MM.1S (cell line): ENCODE measurements at regions not wholly inside any gene's neighbourhood (a gene's known extent, or its start where the extent isn't known, plus 50 kb on each side); places are given as distances from the start of the nearest gene placed in this dataset.

Source experiments
- DNase-seq: peaks from one replicate; pipeline ENCODE4 v3.0.0-alpha.2; 2015
- H2AFZ ChIP-seq: fragments of 300-600 bp; sonication (generic); 2 replicates; pipeline ENCODE4 v1.6.0; 2016; ENCODE audit warnings: antibody characterized with exemption, low read length
- H3F3A ChIP-seq: fragments of 300-600 bp; sonication (generic); 2 replicates; pipeline ENCODE4 v1.6.1; 2016; ENCODE audit warnings: mild to moderate bottlenecking, antibody characterized with exemption, low read length, moderate library complexity, mixed read lengths; ENCODE audit not compliant: insufficient read depth
- H3K27ac ChIP-seq: fragments of 300-600 bp; sonication (generic); 2 replicates; pipeline ENCODE4 v1.5.1; 2016; ENCODE audit warnings: mild to moderate bottlenecking, low read length
- H3K27me3 ChIP-seq: fragments of 300-600 bp; sonication (generic); replicated peaks from 2 replicates; pipeline ENCODE4 v1.6.0; 2016; ENCODE audit warnings: low read length; ENCODE audit not compliant: insufficient read depth
- H3K36me3 ChIP-seq: fragments of 300-600 bp; sonication (generic); replicated peaks from 2 replicates; pipeline ENCODE4 v1.6.1; 2016; ENCODE audit warnings: mild to moderate bottlenecking, low read length, mixed read lengths; ENCODE audit not compliant: insufficient read depth
- H3K4me1 ChIP-seq: fragments of 300-600 bp; sonication (generic); 2 replicates; pipeline ENCODE4 v1.6.1; 2016; ENCODE audit warnings: low read length, mixed read lengths
- H3K4me2 ChIP-seq: fragments of 300-600 bp; sonication (generic); 2 replicates; pipeline ENCODE4 v1.6.0; 2016; ENCODE audit warnings: low read depth, low read length
- H3K4me3 ChIP-seq: fragments of 300-600 bp; sonication (generic); 2 replicates; pipeline ENCODE4 v1.5.1; 2016; ENCODE audit warnings: low read length, mixed read lengths
- H3K79me2 ChIP-seq: fragments of 300-600 bp; sonication (generic); 2 replicates; pipeline ENCODE4 v1.6.1; 2016; ENCODE audit warnings: mixed run types, low read length, mixed read lengths
- H3K9ac ChIP-seq: fragments of 300-600 bp; sonication (generic); 2 replicates; pipeline ENCODE4 v1.6.1; 2016; ENCODE audit warnings: low read length, mixed read lengths
- H3K9me2 ChIP-seq: fragments of 300-600 bp; sonication (generic); replicated peaks from 2 replicates; pipeline ENCODE4 v1.6.1; 2016; ENCODE audit warnings: mild to moderate bottlenecking, low read length, mixed read lengths; ENCODE audit not compliant: insufficient read depth
- H3K9me3 ChIP-seq: fragments of 300-600 bp; sonication (generic); replicated peaks from 2 replicates; pipeline ENCODE4 v1.6.1; 2016; ENCODE audit warnings: mild to moderate bottlenecking, low read length, mixed read lengths; ENCODE audit not compliant: insufficient read depth
- H4K20me1 ChIP-seq: fragments of 300-600 bp; sonication (generic); 2 replicates; pipeline ENCODE4 v1.6.1; 2016; ENCODE audit warnings: mild to moderate bottlenecking, low read length, moderate library complexity, mixed read lengths; ENCODE audit not compliant: insufficient read depth
- CTCF ChIP-seq: fragments of 300-600 bp; sonication (generic); IDR thresholded peaks from 2 replicates; pipeline ENCODE4 v1.5.1; 2016; ENCODE audit warnings: antibody characterized with exemption, low read length, mixed read lengths
- EZH2 ChIP-seq: fragments of 300-600 bp; sonication (generic); optimal IDR thresholded peaks from 2 replicates; pipeline ENCODE3; 2017; ENCODE audit warnings: low read depth, mild to moderate bottlenecking, antibody characterized with exemption, low read length, mixed read lengths
- EZH2phosphoT487 ChIP-seq: fragments of 300-600 bp; sonication (generic); IDR thresholded peaks from 2 replicates; pipeline ENCODE4 v1.6.1; 2018; ENCODE audit warnings: antibody characterized with exemption, low read length

GRCh38 chr1:4584449-4584848, 70.0 kb upstream of the AJAP1 start:
- H2AFZ ChIP-seq: no peak overlapping the region
- no peaks in the 10 kb centered on the region for H4K20me1 ChIP-seq
- no peaks in the 10 kb centered on the region for H3K4me1 ChIP-seq
- H3K4me2 ChIP-seq: no peak overlapping the region
- no peak overlapping the region for H3K9ac ChIP-seq
- H3K4me3 ChIP-seq: no peak overlapping the region
- H3K36me3 ChIP-seq: no peaks in the 10 kb centered on the region
- DNase-seq: no peak
- no peaks in the 10 kb centered on the region for H3K9me3 ChIP-seq
- H3K79me2 ChIP-seq: no peaks in the 10 kb centered on the region
- peaks cover 89% of the 10 kb centered on the region for H3K27me3 ChIP-seq
- no peaks in the 10 kb centered on the region for H3K9me2 ChIP-seq
- no peak for TF ChIP-seq EZH2
- TF ChIP-seq CTCF: no peak
- TF ChIP-seq EZH2phosphoT487: no peak
- H3F3A ChIP-seq: no peaks in the 10 kb centered on the region
- no peak overlapping the region for H3K27ac ChIP-seq

- Histone ChIP-seq H3K4me1 (no peaks in the 10 kb centered on the region), H3K9me2 (no peaks in the 10 kb centered on the region), H4K20me1 (no peaks in the 10 kb centered on the region), H3K27ac (no peak overlapping the region), H2AFZ (no peak overlapping the region), H3K4me2 (no peak overlapping the region), H3K36me3 (no peaks in the 10 kb centered on the region), H3F3A (no peaks in the 10 kb centered on the region), H3K79me2 (no peaks in the 10 kb centered on the region), H3K27me3 (peaks cover 90% of the 10 kb centered on the region), H3K9me3 (no peaks in the 10 kb centered on the region), H3K4me3 (no peak overlapping the region), H3K9ac (no peak overlapping the region)
- peak; percentile 31 for DNase-seq
- TF ChIP-seq EZH2: no peak
- peak; percentile 65 for TF ChIP-seq CTCF
- no peak for TF ChIP-seq EZH2phosphoT487
Observed at GRCh38 chr1:4585216-4585615, 69.2 kb upstream of the AJAP1 start.

GRCh38 chr1:4585705-4586104, 68.7 kb upstream of the AJAP1 start:
- TF ChIP-seq EZH2 (no peak), EZH2phosphoT487 (no peak), CTCF (no peak)

More at GRCh38 chr1:4585705-4586104, 68.7 kb upstream of the AJAP1 start:
- H3K36me3 ChIP-seq: no peaks in the 10 kb centered on the region
- H3K9me2 ChIP-seq: no peaks in the 10 kb centered on the region
- peaks cover 92% of the 10 kb centered on the region for H3K27me3 ChIP-seq
- no peaks in the 10 kb centered on the region for H4K20me1 ChIP-seq
- H3K4me3 ChIP-seq: no peak overlapping the region
- no peak for DNase-seq
- H2AFZ ChIP-seq: no peak overlapping the region
- H3K27ac ChIP-seq: no peak overlapping the region
- no peak overlapping the region for H3K4me2 ChIP-seq
- no peaks in the 10 kb centered on the region for H3K9me3 ChIP-seq
- H3K79me2 ChIP-seq: no peaks in the 10 kb centered on the region
- no peaks in the 10 kb centered on the region for H3K4me1 ChIP-seq
- H3F3A ChIP-seq: no peaks in the 10 kb centered on the region
- no peak overlapping the region for H3K9ac ChIP-seq
